ENCODE measurements at regions not wholly inside any gene's neighbourhood (a gene's known extent, or its start where the extent isn't known, plus 50 kb on each side); places are given as distances from the start of the nearest gene placed in this dataset.

DNA sequence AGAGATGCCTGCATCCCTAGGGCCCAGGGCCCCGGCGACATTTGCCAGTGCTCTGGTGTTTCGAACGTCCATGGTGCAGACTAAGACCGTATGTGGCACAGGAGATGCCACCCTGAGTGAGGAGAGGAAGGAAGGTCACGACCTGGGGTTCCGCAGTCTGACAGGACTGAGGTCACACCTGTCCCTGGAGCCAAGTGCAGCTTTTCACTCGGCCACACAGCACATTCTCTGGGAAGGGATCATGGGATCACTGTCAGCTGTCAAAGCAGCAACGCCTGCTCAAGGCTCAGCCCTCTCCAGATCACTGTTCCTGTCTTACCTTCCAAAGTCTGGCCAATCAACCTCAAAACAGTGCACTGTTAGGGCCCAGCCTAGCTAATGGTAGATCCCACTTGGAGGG, 243.6 kb downstream of the SIPA1L2 start:
- Histone ChIP-seq H3K18ac (ENCODE audit: insufficient read length, low read depth, low read length) (no peak overlapping the region), H3K9me3 (ENCODE audit: control insufficient read depth, low read depth, low read length) (no peaks in the 10 kb centered on the region), H3K27me3 (ENCODE audit: insufficient read depth, low read length) (no peaks in the 10 kb centered on the region), H3K79me2 (ENCODE audit: insufficient read depth, low read length) (no peaks in the 10 kb centered on the region), H3K4ac (ENCODE audit: low read depth, low read length) (no peak overlapping the region), H3K23me2 (ENCODE audit: insufficient read length, low read depth, low read length, poor library complexity, severe bottlenecking) (no peaks in the 10 kb centered on the region), H3K9ac (ENCODE audit: extremely low read depth, insufficient read length, low read length) (no peak overlapping the region), H2AFZ (ENCODE audit: low read length) (no peak overlapping the region), H2BK15ac (ENCODE audit: low read depth, low read length) (no peak overlapping the region), H3K23ac (ENCODE audit: insufficient read length, low read depth, low read length) (no peak overlapping the region), H3K27ac (ENCODE audit: insufficient read length, low read depth, low read length) (no peak overlapping the region), H2BK12ac (ENCODE audit: insufficient read length, low read depth, low read length) (no peak overlapping the region), H2BK5ac (ENCODE audit: insufficient read length, low read length) (no peak overlapping the region), H3K79me1 (ENCODE audit: insufficient read depth, low read depth, low read length, poor library complexity, severe bottlenecking) (no peaks in the 10 kb centered on the region), H4K20me1 (ENCODE audit: control insufficient read depth, insufficient read depth, insufficient read length) (no peaks in the 10 kb centered on the region), H2BK120ac (ENCODE audit: low read depth, low read length, poor library complexity, severe bottlenecking) (no peak overlapping the region), H3K56ac (ENCODE audit: insufficient read length, low read depth, low read length) (no peak overlapping the region), H4K5ac (ENCODE audit: insufficient read length, low read depth, low read length) (no peak overlapping the region), H2AK5ac (ENCODE audit: insufficient read length, low read length) (no peak overlapping the region), H3K4me1 (ENCODE audit: insufficient read depth, low read length) (0 out of 2 replicates have a peak, but pooled peaks cover 3% of the 10 kb centered on the region), H3K4me2 (ENCODE audit: insufficient read depth, insufficient read length, low read length) (no peak overlapping the region), H3T11ph (ENCODE audit: low read length) (no peak overlapping the region), H3K14ac (ENCODE audit: insufficient read depth, low read length) (no peak overlapping the region), H4K8ac (replicated peaks; ENCODE audit: insufficient read length, low read depth, low read length) (no peak overlapping the region), H2BK20ac (ENCODE audit: low read depth, low read length, poor library complexity, severe bottlenecking) (no peak overlapping the region), H4K91ac (ENCODE audit: insufficient read length, low read depth, low read length) (no peak overlapping the region)
- DNase-seq: no peak
- TF ChIP-seq CTCF (conservative IDR thresholded peaks at IDR 0.05): no peak
- H3K4me3 Mint-ChIP-seq: no peak overlapping the region
- no peak overlapping the region for H3K27ac Mint-ChIP-seq
- H3K27me3 Mint-ChIP-seq (ENCODE audit: low read depth): peaks cover 39% of the 10 kb centered on the region
- WGBS (ENCODE audit: extremely low coverage, insufficient read length, low lambda C conversion rate): no CpG with 5 or more reads among the region's 9 CpGs
- no peaks in the 10 kb centered on the region for H3K9me3 Mint-ChIP-seq
- H3K36me3 Mint-ChIP-seq (ENCODE audit: insufficient read depth in 1 of 3, low read depth in 3 of 3): 0 out of 7 replicates have a peak, but pooled peaks cover 0 to 3% (median 0%) of the 10 kb centered on the region in 3 experiments
- H3K4me1 Mint-ChIP-seq: peaks cover 19% of the 10 kb centered on the region in 2 experiments
